GM13976 (cell line): ENCODE measurements at regions not wholly inside any gene's neighbourhood (a gene's known extent, or its start where the extent isn't known, plus 50 kb on each side); places are given as distances from the start of the nearest gene placed in this dataset.

Experiments
- DNase-seq: peaks from one replicate; pipeline ENCODE4 v3.0.0; 2012; ENCODE audit warnings: low spot score
- in situ Hi-C: fragments of 300-500 bp; cut with MboI; formaldehyde crosslinking; loops from one replicate; pipeline ENCODE4 v1.12.0; 2022; ENCODE audit warnings: low sequenced_read_pairs, mixed read lengths, inconsistent platforms; ENCODE audit not compliant: unreplicated experiment
- TF ChIP-seq, protein P1 (sequence below): IDR thresholded peaks from 2 replicates; pipeline ENCODE4 v1.5.1; 2012; ENCODE audit warnings: borderline replicate concordance, mild to moderate bottlenecking; ENCODE audit not compliant: insufficient read depth; ENCODE audit errors: extremely low read depth, missing control alignments, control extremely low read depth

DNA sequence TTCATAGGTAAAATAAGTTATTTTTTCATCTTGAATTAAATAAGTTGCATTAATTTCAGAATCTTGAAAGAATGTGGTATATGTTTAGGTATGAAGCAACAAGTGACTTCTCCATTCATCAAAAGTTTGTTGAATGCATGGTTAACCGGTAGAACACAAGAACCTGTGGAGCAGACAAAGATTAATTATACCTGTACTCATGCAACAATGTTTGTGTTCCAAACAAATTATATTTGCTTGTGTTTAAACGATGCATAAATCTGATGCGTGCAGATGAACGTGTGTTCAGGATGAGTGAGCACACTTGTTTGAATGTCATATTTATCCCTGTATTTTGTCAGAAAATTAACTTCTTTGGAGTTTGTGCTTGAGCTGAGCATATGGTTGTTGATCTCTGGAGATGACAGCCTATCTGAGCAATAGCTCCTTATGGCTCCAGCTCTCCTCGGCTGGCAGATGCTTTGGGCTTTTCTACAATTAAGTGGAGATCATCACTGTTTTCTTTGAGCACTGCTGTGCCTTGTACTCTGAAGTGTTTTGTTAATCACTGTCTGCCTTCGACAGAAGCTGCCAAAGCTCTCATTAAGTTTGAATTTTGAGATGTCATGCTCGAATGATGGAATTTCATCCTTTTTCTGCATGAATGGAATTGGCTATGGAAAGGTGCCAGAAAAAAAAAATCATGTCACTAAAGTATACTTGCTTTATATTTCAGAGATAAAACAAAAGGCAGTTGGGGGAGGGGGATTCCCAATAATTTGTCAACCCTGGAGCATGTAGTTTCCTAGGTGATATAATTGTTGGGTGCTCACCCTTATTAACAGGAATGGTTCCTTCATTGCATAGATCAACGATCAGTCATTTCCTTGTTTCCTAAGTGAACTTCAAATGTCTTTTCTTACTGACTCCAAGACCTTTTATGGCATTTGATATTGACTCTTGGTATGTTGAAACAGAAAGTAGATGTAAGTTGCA lies 502.5 kb upstream of the ARRDC3 start:
- TF ChIP-seq, protein P1, sequence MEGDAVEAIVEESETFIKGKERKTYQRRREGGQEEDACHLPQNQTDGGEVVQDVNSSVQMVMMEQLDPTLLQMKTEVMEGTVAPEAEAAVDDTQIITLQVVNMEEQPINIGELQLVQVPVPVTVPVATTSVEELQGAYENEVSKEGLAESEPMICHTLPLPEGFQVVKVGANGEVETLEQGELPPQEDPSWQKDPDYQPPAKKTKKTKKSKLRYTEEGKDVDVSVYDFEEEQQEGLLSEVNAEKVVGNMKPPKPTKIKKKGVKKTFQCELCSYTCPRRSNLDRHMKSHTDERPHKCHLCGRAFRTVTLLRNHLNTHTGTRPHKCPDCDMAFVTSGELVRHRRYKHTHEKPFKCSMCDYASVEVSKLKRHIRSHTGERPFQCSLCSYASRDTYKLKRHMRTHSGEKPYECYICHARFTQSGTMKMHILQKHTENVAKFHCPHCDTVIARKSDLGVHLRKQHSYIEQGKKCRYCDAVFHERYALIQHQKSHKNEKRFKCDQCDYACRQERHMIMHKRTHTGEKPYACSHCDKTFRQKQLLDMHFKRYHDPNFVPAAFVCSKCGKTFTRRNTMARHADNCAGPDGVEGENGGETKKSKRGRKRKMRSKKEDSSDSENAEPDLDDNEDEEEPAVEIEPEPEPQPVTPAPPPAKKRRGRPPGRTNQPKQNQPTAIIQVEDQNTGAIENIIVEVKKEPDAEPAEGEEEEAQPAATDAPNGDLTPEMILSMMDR, result no peak
- DNase-seq, result no peak
- in situ Hi-C loops, result no loop called here

- TF ChIP-seq, protein P1, result no peak
- in situ Hi-C loops, result no loop called here
- DNase-seq, result no peak
These were observed 500.9 kb upstream of the ARRDC3 start for GRCh38 chr5:91884036-91884435.

DNA sequence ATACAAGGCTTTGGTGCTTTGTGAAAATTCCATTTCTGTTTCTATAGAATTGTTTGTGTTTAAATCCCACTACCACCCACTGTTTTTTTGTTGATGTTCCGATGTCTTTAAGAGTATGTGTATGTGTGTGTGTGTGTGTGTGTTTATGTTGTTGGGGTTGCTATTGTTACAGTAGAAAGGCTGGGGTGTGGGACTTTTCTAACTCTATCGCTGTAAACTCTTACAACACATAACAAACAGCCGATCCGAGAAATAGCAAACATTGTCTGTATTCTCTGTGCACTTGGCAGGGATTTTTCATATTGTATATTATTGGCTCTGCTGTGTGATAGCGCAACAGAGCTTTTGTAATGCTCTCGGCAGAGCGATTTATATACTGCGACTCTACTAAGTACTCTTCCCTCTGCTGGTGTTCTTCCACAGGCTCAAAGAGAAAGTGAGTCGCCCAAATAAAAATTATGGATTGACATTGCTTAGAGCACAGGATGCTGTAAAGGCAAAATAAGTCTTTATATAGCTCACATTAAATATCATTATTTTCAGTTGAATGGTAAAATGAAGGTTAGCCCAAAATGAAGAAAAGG lies 492.2 kb upstream of the ARRDC3 start:
- in situ Hi-C loops, result no loop called here
- TF ChIP-seq, protein P1, result no peak
- no peak for DNase-seq

- in situ Hi-C loops, result no loop called here
- no peak for DNase-seq
- TF ChIP-seq, protein P1, result no peak
These were observed 484.7 kb upstream of the ARRDC3 start for GRCh38 chr5:91867799-91868198.

GRCh38 chr5:91865915-91866314 lies 482.8 kb upstream of the ARRDC3 start:
- DNase-seq, result no peak
- TF ChIP-seq, protein P1, result no peak
- in situ Hi-C loops, result no loop called here

DNA sequence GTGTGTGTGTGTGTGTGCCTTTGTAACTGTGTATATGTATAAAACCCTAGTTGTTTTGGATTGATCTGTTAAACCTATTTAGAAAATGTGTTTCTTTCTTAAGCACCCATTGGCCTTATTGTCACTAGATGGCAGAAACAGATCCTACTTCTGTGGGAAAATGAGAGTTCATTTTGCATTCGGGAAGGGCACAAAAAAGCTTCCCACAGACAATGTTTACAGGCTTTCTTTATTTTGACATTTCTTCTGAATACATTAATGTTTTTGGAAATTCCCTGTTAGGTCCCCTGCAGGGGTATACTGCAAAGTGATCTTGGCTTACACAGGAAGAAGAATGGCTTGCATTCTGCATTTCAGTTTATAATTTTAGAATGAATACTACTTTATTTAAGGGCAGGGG lies 481.8 kb upstream of the ARRDC3 start:
- TF ChIP-seq, protein P1, result no peak

DNA sequence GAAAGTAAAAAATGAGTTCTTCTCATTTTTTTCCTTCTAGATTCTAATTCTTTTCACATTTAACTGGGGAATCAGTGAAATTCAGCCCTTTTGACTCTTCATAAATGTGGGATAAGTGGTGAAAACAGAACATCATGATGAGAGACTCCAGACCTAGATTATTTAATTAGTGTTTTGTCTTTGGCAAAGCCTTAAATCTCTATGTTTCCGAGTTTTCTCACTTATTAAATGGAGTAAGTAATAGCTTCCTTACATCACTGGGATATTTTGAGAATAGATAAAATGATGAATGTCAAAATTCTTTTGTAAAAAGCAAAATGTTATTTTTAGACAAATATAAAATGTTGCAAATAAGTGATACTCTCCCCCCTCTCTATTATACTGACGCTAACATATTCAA lies 468.6 kb upstream of the ARRDC3 start:
- in situ Hi-C loops, result no loop called here
- no peak for DNase-seq
- TF ChIP-seq, protein P1, result no peak

More for the DNA sequence above, 481.8 kb upstream of the ARRDC3 start:
- in situ Hi-C loops, result no loop called here
- DNase-seq, result no peak
